SK-N-SH (cell line): ENCODE measurements at regions not wholly inside any gene's neighbourhood (a gene's known extent, or its start where the extent isn't known, plus 50 kb on each side); places are given as distances from the start of the nearest gene placed in this dataset.

Experiments used
- CTCF ChIA-PET: fragments of 300-600, 350-600 bp; formaldehyde crosslinking; extraction: SDS; loops from one replicate; lab custom pipeline; 2021; lab: Yijun Ruan, JAX
- POLR2A ChIA-PET: fragments of 350-600 bp; sonication (Branson Sonifier 250); formaldehyde crosslinking; extraction: SDS; loops from one replicate; lab custom pipeline; 2020; ENCODE audit warnings: antibody characterized with exemption, inconsistent platforms; lab: Yijun Ruan, JAX
- DNase-seq: peaks from one replicate; pipeline ENCODE4 v3.0.0; 2012
- H2AFZ ChIP-seq: fragments of 200-600 bp; sonication (generic); 2 replicates; pipeline ENCODE4 v1.8.1; 2016; ENCODE audit warnings: antibody characterized with exemption, mild to moderate bottlenecking, low read depth
- H3F3A ChIP-seq: fragments of 200-600 bp; sonication (generic); replicated peaks from 2 replicates; pipeline ENCODE3; 2016; ENCODE audit warnings: antibody characterized with exemption, mild to moderate bottlenecking; ENCODE audit not compliant: insufficient read depth
- H3K27ac ChIP-seq, 2 experiments: fragments of 200-500 bp in 1 of 2; fragments of 200-600 bp in 1 of 2; sonication (Bioruptor generic) in 1 of 2; sonication (generic), shearing (Covaris generic) in 1 of 2; 2 replicates each; pipeline versions ENCODE4 v1.5.1 to v1.6.1; 2014 to 2016; ENCODE audit warnings: low read depth in 2 of 2, inconsistent platforms in 1 of 2, low read length in 1 of 2, mild to moderate bottlenecking in 1 of 2, mixed read lengths in 1 of 2
- H3K27me3 ChIP-seq: fragments of 200-600 bp; sonication (generic), shearing (Covaris generic); 2 replicates; pipeline ENCODE4 v1.6.1; 2016; ENCODE audit warnings: mixed run types; ENCODE audit not compliant: insufficient read depth
- H3K36me3 ChIP-seq, 2 experiments: fragments of 200-500 bp in 1 of 2; fragments of 200-600 bp in 1 of 2; sonication (Bioruptor generic) in 1 of 2; sonication (generic) in 1 of 2; replicated peaks in 1 of 2; 2 replicates each; pipeline versions ENCODE3 to v1.5.1; 2014 to 2016; ENCODE audit warnings: low read length in 1 of 2, mild to moderate bottlenecking in 1 of 2; ENCODE audit not compliant: insufficient read depth in 2 of 2, control insufficient read depth in 1 of 2
- H3K4me1 ChIP-seq, 2 experiments: fragments of 200-500 bp in 1 of 2; fragments of 200-600 bp in 1 of 2; sonication (Bioruptor generic) in 1 of 2; sonication (generic), shearing (Covaris generic) in 1 of 2; 2 replicates each; pipeline versions ENCODE4 v1.5.1 to v1.6.1; 2014 to 2016; ENCODE audit warnings: low read depth in 1 of 2, low read length in 1 of 2, mixed run types in 1 of 2; ENCODE audit not compliant: insufficient read depth in 2 of 2, control insufficient read depth in 1 of 2
- H3K4me2 ChIP-seq: fragments of 200-600 bp; sonication (generic), shearing (Covaris generic); 2 replicates; pipeline ENCODE4 v1.6.1; 2017; ENCODE audit warnings: mixed run types
- H3K4me3 ChIP-seq, 2 experiments: fragments of 200-500 bp in 1 of 2; fragments of 200-600 bp in 1 of 2; sonication (Bioruptor generic) in 1 of 2; sonication (generic), shearing (Covaris generic) in 1 of 2; 2 replicates each; pipeline versions ENCODE4 v1.5.1 to v1.8.1; 2014 to 2016; ENCODE audit warnings: low read depth in 2 of 2, inconsistent platforms in 1 of 2, low read length in 1 of 2, mild to moderate bottlenecking in 1 of 2, mixed read lengths in 1 of 2, moderate library complexity in 1 of 2
- H3K79me2 ChIP-seq: fragments of 200-600 bp; sonication (generic); 2 replicates; pipeline ENCODE4 v1.8.1; 2017; ENCODE audit warnings: mild to moderate bottlenecking; ENCODE audit not compliant: insufficient read depth
- H3K9ac ChIP-seq: fragments of 200-600 bp; sonication (generic); 2 replicates; pipeline ENCODE4 v1.6.1; 2017; ENCODE audit warnings: mixed run types
- H3K9me2 ChIP-seq: fragments of 200-600 bp; sonication (generic); 2 replicates; pipeline ENCODE4 v1.6.1; 2017; ENCODE audit warnings: mixed run types
- H3K9me3 ChIP-seq: fragments of 200-600 bp; sonication (generic); 2 replicates; pipeline ENCODE4 v1.6.1; 2017; ENCODE audit warnings: mixed run types, mild to moderate bottlenecking, moderate library complexity
- H4K20me1 ChIP-seq: fragments of 200-600 bp; sonication (generic); 2 replicates; pipeline ENCODE4 v1.6.1; 2017; ENCODE audit warnings: mild to moderate bottlenecking, mixed run types; ENCODE audit not compliant: insufficient read depth
- CHD2 ChIP-seq: fragments of 150-350 bp; IDR thresholded peaks from 2 replicates; pipeline ENCODE4 v1.6.1; 2018; ENCODE audit warnings: low read length; ENCODE audit not compliant: partially characterized antibody
- ELF1 ChIP-seq: IDR thresholded peaks from 2 replicates; pipeline ENCODE4 v1.4.0; 2012
- EP300 ChIP-seq, 2 experiments: IDR thresholded peaks; 2 replicates each; pipeline versions ENCODE4 v1.4.0 to v1.6.1; 2012; ENCODE audit warnings: borderline replicate concordance in 1 of 2, low read depth in 1 of 2, low read length in 1 of 2
- FOSL2 ChIP-seq: IDR thresholded peaks from 2 replicates; pipeline ENCODE4 v1.4.0; 2012; ENCODE audit warnings: low read depth, mild to moderate bottlenecking, moderate library complexity, borderline replicate concordance
- GABPA ChIP-seq: IDR thresholded peaks from 2 replicates; pipeline ENCODE4 v1.4.0; 2012; ENCODE audit warnings: low read depth, mild to moderate bottlenecking
- GATA2 ChIP-seq: sonication (generic); formaldehyde crosslinking; IDR thresholded peaks from 2 replicates; pipeline ENCODE4 v1.5.0; 2020; ENCODE audit warnings: mild to moderate bottlenecking, missing genetic modification reagents
- JUND ChIP-seq: IDR thresholded peaks from 2 replicates; pipeline ENCODE4 v1.4.0; 2012
- NFIC ChIP-seq: IDR thresholded peaks from 2 replicates; pipeline ENCODE4 v1.4.0; 2012; ENCODE audit warnings: borderline replicate concordance
- RAD21 ChIP-seq: IDR thresholded peaks from 2 replicates; pipeline ENCODE4 v1.6.1; 2012; ENCODE audit warnings: mild to moderate bottlenecking, low read length
- RCOR1 ChIP-seq: fragments of 150-350 bp; IDR thresholded peaks from 2 replicates; pipeline ENCODE4 v1.6.1; 2017; ENCODE audit warnings: antibody characterized with exemption, low read length
- RXRA ChIP-seq: IDR thresholded peaks from 2 replicates; pipeline ENCODE4 v1.4.0; 2012; ENCODE audit warnings: low read depth, mild to moderate bottlenecking, borderline replicate concordance
- SIN3A ChIP-seq: IDR thresholded peaks from 2 replicates; pipeline ENCODE4 v1.6.1; 2012; ENCODE audit warnings: low read depth, mild to moderate bottlenecking, low read length, moderate library complexity, borderline replicate concordance
- SMC3 ChIP-seq: IDR thresholded peaks from 2 replicates; pipeline ENCODE4 v1.6.1; 2012; ENCODE audit warnings: low read depth, low read length, improper control_type of control experiment
- TCF12 ChIP-seq: IDR thresholded peaks from 2 replicates; pipeline ENCODE4 v1.4.0; 2012
- WGBS: methylation state at CpG from one replicate; pipeline ENCODE4 v1.1.6; 2017; ENCODE audit warnings: low lambda C conversion rate; 5-methylcytosine and 5-hydroxymethylcytosine counted together
- TF ChIP-seq, protein P1 (sequence below): IDR thresholded peaks from 2 replicates; pipeline ENCODE4 v1.6.1; 2012; ENCODE audit warnings: mild to moderate bottlenecking, low read depth, low read length, moderate library complexity
- TF ChIP-seq, protein P2 (sequence below): fragments of 200-600 bp; sonication (generic); IDR thresholded peaks from 2 replicates; pipeline ENCODE4 v1.6.1; 2017; ENCODE audit warnings: antibody characterized with exemption, mild to moderate bottlenecking, moderate library complexity

DNA sequence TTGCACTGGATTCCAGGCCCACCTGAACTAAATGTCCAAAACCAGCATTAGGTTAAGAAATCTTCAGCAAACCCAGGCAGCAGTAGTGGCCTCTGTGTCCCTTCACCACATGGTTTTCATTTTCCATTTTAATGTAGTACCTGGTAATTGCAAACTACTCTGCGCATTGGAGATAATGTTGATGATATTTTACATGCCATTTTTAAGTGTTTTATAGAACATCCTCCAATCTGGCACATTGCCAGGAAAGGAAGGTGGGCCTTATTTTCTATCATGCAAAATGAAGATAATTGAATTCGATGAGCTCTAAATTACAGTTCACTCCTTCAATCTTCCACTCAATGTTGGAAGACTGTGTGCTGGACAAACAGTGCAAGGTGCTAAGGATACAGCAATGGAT lies 89.5 kb downstream of the ZC3H11B start:
- WGBS, result 62% methylated on average over 2 of the region's 2 CpGs
- peaks cover 6 to 19% of the 10 kb centered on the region in 2 experiments; a peak in 3 of 4 replicates for H3K4me1 ChIP-seq

More for the DNA sequence above, 89.5 kb downstream of the ZC3H11B start:
- no peak overlapping the region for H3K4me3 ChIP-seq
- ChIA-PET POLR2A (no interaction called here), CTCF (no interaction called here)
- H3K79me2 ChIP-seq, result no peaks in the 10 kb centered on the region
- no peaks in the 10 kb centered on the region for H3K36me3 ChIP-seq
- H3K9ac ChIP-seq, result no peak overlapping the region
- TF ChIP-seq RAD21 (no peak), CHD2 (peak; percentile 33), ELF1 (no peak), TCF12 (0 out of 2 replicates have a peak, but pooled peaks have one; percentile 11), SMC3 (no peak), GABPA (no peak), NFIC (peak; percentile 74), FOSL2 (no peak), SIN3A (no peak), JUND (no peak), GATA2 (CRISPR knock-in tag) (peak; percentile 87), EP300 (IDR thresholded peaks at IDR 0.05; ENCODE audit: borderline replicate concordance in 1 of 2, low read depth in 1 of 2, low read length in 1 of 2) (peak in 1 of 2 experiments; percentile 57; a peak in 1 of 4 replicates), RCOR1 (peak; percentile 72; the same call in 1 of the 2 replicates), RXRA (no peak)
- TF ChIP-seq, protein P1, sequence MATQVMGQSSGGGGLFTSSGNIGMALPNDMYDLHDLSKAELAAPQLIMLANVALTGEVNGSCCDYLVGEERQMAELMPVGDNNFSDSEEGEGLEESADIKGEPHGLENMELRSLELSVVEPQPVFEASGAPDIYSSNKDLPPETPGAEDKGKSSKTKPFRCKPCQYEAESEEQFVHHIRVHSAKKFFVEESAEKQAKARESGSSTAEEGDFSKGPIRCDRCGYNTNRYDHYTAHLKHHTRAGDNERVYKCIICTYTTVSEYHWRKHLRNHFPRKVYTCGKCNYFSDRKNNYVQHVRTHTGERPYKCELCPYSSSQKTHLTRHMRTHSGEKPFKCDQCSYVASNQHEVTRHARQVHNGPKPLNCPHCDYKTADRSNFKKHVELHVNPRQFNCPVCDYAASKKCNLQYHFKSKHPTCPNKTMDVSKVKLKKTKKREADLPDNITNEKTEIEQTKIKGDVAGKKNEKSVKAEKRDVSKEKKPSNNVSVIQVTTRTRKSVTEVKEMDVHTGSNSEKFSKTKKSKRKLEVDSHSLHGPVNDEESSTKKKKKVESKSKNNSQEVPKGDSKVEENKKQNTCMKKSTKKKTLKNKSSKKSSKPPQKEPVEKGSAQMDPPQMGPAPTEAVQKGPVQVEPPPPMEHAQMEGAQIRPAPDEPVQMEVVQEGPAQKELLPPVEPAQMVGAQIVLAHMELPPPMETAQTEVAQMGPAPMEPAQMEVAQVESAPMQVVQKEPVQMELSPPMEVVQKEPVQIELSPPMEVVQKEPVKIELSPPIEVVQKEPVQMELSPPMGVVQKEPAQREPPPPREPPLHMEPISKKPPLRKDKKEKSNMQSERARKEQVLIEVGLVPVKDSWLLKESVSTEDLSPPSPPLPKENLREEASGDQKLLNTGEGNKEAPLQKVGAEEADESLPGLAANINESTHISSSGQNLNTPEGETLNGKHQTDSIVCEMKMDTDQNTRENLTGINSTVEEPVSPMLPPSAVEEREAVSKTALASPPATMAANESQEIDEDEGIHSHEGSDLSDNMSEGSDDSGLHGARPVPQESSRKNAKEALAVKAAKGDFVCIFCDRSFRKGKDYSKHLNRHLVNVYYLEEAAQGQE, result no peak
- TF ChIP-seq, protein P2, sequence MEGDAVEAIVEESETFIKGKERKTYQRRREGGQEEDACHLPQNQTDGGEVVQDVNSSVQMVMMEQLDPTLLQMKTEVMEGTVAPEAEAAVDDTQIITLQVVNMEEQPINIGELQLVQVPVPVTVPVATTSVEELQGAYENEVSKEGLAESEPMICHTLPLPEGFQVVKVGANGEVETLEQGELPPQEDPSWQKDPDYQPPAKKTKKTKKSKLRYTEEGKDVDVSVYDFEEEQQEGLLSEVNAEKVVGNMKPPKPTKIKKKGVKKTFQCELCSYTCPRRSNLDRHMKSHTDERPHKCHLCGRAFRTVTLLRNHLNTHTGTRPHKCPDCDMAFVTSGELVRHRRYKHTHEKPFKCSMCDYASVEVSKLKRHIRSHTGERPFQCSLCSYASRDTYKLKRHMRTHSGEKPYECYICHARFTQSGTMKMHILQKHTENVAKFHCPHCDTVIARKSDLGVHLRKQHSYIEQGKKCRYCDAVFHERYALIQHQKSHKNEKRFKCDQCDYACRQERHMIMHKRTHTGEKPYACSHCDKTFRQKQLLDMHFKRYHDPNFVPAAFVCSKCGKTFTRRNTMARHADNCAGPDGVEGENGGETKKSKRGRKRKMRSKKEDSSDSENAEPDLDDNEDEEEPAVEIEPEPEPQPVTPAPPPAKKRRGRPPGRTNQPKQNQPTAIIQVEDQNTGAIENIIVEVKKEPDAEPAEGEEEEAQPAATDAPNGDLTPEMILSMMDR, result no peak
- no peaks in the 10 kb centered on the region for H4K20me1 ChIP-seq
- no peak overlapping the region for H2AFZ ChIP-seq
- no peaks in the 10 kb centered on the region for H3K27me3 ChIP-seq
- H3K9me3 ChIP-seq, result no peaks in the 10 kb centered on the region
- H3K27ac ChIP-seq, result no peak overlapping the region
- H3F3A ChIP-seq, result peaks cover 8% of the 10 kb centered on the region
- no peaks in the 10 kb centered on the region for H3K9me2 ChIP-seq
- no peak overlapping the region for H3K4me2 ChIP-seq
- DNase-seq, result no peak
